GM21360 (cell line): ENCODE measurements at regions not wholly inside any gene's neighbourhood (a gene's known extent, or its start where the extent isn't known, plus 50 kb on each side); places are given as distances from the start of the nearest gene placed in this dataset.
"Not testable (repeated sequence)": the region's sequence is repeated elsewhere in the genome, so short reads cannot be mapped to it uniquely, and the experiment has no call there.

Experiments
- ATAC-seq: cut with Tn5 transposase; IDR thresholded peaks from one replicate; pipeline ENCODE4 v1.9.1; 2021; ENCODE audit warnings: mild to moderate bottlenecking, moderate library complexity; ENCODE audit not compliant: unreplicated experiment

GRCh38 chrX:130550351-130550750 is 148.6 kb downstream of the RBMX2 start:
- ATAC-seq, result no peak

GRCh38 chrX:130552444-130553073 is 150.8 kb downstream of the RBMX2 start:
- ATAC-seq, result no peak

- ATAC-seq, result no peak
These were observed 153.6 kb downstream of the RBMX2 start for GRCh38 chrX:130555341-130555740.

- ATAC-seq, result no peak
These were observed 154.0 kb downstream of the RBMX2 start for GRCh38 chrX:130555757-130556156.

GRCh38 chrX:130556951-130557350 is 155.2 kb downstream of the RBMX2 start:
- ATAC-seq, result no peak

- no peak for ATAC-seq
These were observed 158.8 kb downstream of the RBMX2 start for GRCh38 chrX:130560544-130560943.

GRCh38 chrX:130561930-130562329 is 160.1 kb downstream of the RBMX2 start:
- no peak for ATAC-seq

GRCh38 chrX:130563476-130563875 is 161.7 kb downstream of the RBMX2 start:
- no peak for ATAC-seq

- ATAC-seq, result no peak
These were observed 164.4 kb downstream of the RBMX2 start for GRCh38 chrX:130566028-130566683.

- not testable (repeated sequence) for ATAC-seq
These were observed 171.2 kb downstream of the RBMX2 start for GRCh38 chrX:130573030-130573429.
